GM19238 (cell line): ENCODE measurements at regions not wholly inside any gene's neighbourhood (a gene's known extent, or its start where the extent isn't known, plus 50 kb on each side); places are given as distances from the start of the nearest gene placed in this dataset.

Experiments used
- DNase-seq: peaks from one replicate; pipeline ENCODE4 v3.0.0; 2011; ENCODE audit warnings: low spot score; ENCODE audit not compliant: insufficient read length

DNA sequence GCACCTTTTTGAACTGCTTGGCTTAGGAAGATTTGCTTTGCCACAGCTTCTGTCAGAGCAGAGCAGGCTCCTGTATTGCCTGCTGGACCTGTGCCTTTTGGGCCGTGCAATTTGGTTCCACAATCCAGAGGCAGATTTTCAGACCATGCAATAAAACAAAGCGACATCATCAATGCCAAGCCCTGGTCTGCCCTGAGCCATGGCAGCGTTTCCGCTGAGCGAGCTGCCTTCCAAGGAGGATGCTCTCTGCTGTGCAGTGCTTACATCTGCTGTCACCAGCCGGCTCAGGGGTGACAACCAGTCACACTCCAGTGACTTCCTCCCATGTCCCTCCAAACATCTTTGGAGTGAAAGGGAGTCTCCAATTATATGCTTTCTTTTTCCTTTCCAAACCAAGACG lies 282.2 kb downstream of the CDH26 start:
- no peak for DNase-seq

DNA sequence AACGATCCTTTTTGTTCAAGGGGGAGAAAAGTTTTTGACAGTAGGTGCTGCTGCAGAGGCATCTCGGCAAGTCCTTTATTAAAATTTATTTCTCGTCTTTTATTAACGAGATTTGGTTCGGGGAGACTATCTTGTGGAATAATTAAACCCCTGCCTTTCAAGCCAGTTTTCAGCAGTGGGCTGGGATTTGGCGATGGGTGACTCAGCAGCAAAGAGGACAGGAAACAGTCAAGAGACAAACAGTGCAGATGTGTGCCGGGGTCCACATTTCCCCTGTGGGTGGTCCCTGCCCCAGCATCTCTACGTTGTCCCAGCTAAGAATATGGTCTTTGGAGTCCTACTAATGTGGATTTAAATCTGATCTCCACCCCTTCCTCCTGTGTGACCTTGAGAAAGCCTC lies 282.8 kb downstream of the CDH26 start:
- no peak for DNase-seq

DNA sequence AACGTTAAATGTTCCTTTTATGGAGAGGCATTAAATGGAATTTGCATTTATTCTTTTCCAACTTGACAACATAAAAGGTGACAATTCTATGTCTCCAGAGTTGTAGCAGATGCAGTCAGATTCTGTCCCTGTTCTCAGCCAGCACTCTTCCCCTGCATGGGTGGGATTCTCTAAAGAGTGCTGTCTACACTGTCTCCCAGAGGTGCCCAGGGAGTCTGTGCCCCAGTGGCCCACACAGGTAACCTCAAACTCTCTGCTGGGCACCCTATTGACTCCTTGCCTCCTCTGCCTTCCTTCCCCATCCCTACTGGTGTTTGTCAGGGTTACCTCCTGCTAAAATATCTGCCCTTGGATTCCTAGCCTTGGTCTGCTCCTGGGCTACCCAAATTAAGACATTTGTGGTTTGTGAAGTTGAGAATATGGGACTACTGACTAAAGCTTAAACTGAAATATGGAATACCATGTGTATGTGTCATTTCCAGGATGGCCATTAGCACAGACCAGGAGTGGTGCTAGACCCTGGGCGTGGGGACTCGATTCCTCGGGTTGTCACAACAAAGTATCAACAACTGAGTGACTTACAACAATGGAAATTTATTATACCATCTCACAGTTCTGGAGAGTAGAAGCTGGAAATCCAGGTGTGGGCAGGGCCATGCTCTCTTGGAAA lies 284.7 kb downstream of the CDH26 start:
- DNase-seq: no peak

- no peak for DNase-seq
Measured at GRCh38 chr20:60244373-60245146, 286.3 kb downstream of the CDH26 start.

DNA sequence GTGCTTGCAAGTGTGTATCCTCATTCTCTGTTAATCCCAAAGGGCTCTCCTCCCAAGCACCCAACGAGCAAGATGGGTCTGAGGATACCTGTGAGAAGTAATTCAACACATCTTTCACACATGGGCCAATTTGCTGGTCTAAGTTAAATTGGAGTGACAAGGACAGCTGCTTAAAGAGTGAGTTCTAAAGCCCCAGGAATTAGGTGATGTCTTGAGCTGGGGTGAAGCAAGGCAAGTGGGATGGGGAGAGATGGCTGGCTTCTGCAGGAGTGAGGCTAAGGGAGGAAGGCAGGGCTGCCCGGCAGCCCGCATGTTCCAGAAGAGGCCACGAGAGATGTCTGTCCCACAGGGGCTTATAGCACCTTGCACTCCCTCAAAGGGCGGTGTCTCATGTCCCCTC lies 288.5 kb downstream of the CDH26 start:
- no peak for DNase-seq

- no peak for DNase-seq
Measured at GRCh38 chr20:60249436-60249835, 291.2 kb downstream of the CDH26 start.

GRCh38 chr20:60250251-60250650 lies 292.0 kb downstream of the CDH26 start:
- DNase-seq: no peak

DNA sequence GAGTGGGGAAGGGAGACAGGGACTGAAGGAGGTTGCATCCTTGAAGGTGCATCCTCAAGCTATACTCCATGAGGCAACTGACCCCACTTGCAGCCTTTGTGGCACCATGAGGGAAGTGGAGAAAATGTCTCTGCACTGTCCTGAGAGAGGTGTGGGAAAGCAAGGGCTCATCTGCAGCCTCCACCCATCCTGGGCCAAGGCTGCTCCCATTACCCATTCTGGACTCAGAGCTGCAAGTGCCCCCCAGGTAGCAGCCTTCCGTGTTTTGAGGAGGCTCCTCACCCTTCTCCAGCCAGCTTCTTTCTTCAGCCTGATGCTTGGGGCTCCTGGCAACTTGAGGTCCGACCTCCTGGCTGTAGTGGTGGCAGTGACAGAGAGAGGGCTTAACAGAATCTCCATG lies 294.6 kb downstream of the CDH26 start:
- DNase-seq: no peak

DNA sequence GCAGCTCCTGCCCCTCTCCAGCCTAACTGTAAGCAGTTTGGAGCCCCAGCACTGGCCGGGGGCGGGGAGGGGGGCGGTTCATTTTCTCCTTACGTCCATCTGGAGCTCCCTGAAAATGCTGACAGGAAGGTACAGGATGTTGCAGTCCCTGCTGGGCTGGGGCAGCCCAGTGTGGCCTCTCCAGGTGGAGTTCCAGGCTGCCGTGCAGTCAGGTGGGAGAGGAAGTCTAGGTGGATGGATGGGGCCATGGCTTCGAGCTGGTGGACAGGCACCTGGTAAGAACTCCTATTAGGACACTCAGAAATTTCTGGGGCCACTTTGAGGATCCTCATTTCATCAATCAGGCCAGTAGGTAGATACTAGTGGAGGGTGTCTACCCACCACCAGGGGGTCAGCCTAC lies 295.2 kb downstream of the CDH26 start:
- DNase-seq: no peak

DNA sequence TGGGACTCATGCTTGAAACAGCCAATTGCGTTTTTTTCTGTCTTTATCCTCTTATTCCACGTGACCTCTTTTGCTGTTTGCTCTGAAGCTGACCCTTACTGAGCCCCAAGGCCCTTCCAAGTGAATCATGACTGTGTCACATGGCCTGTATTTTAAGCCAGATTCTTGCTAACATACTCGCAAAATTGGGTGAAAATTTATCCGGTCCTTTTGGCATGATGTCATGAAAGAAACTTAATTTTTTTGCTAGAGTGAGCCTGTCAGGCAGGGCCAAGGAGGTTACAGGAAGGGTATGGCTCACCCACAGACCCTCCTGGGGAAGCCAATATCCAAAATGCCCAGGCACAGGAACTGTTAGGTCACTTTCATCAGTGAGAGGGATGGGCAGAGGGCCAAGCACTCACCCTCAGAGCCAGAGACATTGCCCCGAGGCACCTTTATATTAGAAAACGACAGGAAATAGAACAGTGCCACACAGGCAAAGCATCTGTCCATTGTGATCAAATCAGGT lies 296.7 kb downstream of the CDH26 start:
- DNase-seq: no peak

DNA sequence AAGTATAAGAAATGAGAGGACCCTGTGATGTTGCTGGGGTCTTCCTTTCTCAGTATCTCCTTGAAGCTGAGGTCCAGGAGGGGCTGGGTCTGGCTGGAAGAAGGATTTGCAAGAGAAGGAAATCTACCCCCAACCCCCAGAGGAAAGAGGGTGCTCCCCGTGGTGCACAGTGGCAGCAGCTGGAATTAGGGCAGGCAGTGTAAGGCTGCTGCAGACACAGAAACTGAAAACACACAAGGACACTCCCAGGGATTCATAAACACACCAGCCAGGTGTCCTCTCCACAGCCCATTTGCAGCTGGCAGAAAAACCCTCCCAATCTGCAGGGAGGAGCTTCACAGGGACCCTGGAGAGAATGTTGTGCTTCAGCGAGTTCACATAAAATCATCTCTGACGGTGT lies 297.2 kb downstream of the CDH26 start:
- no peak for DNase-seq

GRCh38 chr20:60255866-60256265 lies 297.6 kb downstream of the CDH26 start:
- DNase-seq: no peak

DNA sequence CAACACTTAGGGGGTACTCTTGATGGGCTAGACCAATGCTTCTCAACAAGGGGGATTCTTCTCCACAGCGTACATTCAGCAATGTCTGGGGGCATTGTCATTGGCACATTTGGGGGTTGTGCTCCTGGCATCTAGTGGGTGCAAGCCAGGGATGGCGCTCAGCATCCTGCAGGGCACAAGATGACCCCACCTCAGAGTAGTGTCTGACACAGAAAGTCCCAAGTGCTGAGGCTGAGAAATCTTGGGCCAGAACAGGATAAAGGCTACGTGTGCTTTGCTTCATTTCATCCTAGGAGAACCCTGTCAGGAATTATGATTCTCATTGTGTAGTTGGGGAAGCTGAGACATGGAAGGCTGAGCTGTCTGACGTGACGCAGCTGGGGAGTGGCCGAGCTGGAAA lies 298.6 kb downstream of the CDH26 start:
- DNase-seq: no peak

DNA sequence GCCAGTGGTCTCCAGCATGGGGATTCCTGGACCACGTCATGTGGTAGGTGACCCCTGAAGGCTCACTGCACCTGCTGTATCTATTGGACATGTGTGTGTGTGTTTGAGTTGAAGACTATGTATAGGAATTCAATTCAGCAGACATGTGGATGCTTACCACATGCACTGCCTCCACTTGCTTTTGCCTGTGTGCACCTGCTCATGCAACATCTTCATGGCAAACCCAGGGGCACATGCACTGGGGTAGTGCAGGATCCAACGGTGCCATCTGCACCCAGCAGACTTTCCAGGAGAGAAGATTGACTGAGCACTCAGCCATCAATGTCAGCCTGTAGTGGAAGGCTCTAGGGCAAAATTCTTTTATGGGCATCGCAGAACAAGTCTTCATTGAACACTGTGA lies 299.4 kb downstream of the CDH26 start:
- DNase-seq: no peak

GRCh38 chr20:60258255-60258863 lies 300.1 kb downstream of the CDH26 start:
- no peak for DNase-seq

GRCh38 chr20:60261333-60261732 lies 303.1 kb downstream of the CDH26 start:
- no peak for DNase-seq

GRCh38 chr20:60262967-60263603 lies 304.9 kb downstream of the CDH26 start:
- DNase-seq: peak; percentile 34

- no peak for DNase-seq
Measured at GRCh38 chr20:60263725-60264709, 305.8 kb downstream of the CDH26 start.

DNA sequence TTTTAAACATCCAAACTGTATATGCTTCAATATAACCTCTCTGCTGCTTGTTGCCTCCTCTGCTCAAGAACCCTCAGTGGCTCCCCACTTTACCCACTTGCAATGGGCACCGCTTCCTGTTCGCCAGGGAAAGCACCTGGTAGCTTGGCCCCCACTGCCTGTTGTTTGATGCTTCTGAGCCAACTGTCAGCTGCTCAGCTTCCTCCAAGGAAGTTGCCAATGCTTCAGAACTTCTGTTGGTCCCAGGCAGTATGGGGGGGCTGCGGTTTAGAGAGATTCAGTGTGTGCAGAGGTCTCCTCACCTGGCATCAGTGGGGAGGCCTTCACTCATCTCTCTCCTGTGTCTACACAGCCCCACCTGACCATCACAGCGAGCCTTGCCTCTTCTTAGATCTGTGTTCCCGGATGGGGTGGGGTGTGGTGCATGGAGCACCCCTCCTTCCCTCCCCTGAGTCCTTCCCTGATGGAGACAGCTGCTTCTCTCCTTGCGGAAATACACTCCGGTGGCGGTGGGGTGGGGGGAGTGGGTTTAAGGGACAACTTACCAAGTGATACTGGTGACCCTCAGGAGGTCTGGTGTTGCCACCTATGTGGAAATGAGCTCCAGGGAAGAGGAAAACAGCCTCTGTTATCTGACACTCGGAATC lies 308.1 kb downstream of the CDH26 start:
- no peak for DNase-seq

DNA sequence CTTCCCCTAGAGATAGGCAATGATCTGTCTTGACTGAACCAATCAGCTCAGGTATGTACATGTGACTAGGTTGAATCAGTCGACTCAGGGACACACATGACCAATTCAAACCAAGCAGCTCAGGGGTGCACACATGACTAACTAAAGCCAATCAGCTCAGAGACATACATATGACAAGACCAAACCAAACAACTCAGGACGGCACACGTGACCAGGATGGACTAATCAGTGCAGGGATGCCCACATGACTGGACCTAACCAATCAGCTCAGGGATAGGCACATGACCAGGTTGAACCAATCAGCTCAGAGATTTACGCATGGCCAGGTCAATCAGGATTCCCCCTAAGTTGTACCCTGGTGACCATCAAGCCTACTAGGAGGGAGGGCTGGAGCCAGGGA lies 310.3 kb downstream of the CDH26 start:
- no peak for DNase-seq
